B cell (primary cell): ENCODE measurements at regions not wholly inside any gene's neighbourhood (a gene's known extent, or its start where the extent isn't known, plus 50 kb on each side); places are given as distances from the start of the nearest gene placed in this dataset.

ENCODE experiments used
- ATAC-seq: fragments of 200-7000 bp; cut with Tn5 transposase; one replicate; pipeline ENCODE4 v1.10.0; 2021; ENCODE audit warnings: low read depth, mild to moderate bottlenecking, moderate number of reproducible peaks, moderate library complexity
- CTCF ChIA-PET: fragments of 350-600 bp; sonication (Branson Sonifier 250); formaldehyde crosslinking; loops from one replicate; lab custom pipeline; 2021; ENCODE audit warnings: antibody characterized with exemption, inconsistent platforms; lab: Charles Lee
- POLR2A ChIA-PET: fragments of 350-600 bp; sonication (Branson Sonifier 250); formaldehyde crosslinking; loops from one replicate; lab custom pipeline; 2021; ENCODE audit warnings: antibody characterized with exemption; lab: Charles Lee
- DNase-seq: peaks from one replicate; pipeline ENCODE4 v3.0.0; 2013
- H2AFZ ChIP-seq: 2 replicates; pipeline ENCODE4 v1.6.1; 2012; ENCODE audit warnings: mild to moderate bottlenecking, low read depth, low read length; ENCODE audit not compliant: insufficient read depth, poor library complexity, severe bottlenecking
- H3K27ac ChIP-seq, 2 donors: 1 replicate in 1 of 2; 2 replicates in 1 of 2; pipeline ENCODE4 v1.5.1; 2012 to 2013; ENCODE audit warnings: low read length in 2 of 2, mild to moderate bottlenecking in 2 of 2, moderate library complexity in 1 of 2
- H3K27me3 ChIP-seq, 4 experiments: fragments of 200-600 bp in 1 of 4; sonication (generic) in 1 of 4; replicated peaks in 1 of 4; 1 replicate in 2 of 4; 2 replicates in 2 of 4; pipeline versions ENCODE4 v1.6.1 to v1.7.0; 2013 to 2016; ENCODE audit warnings: low read length in 3 of 4, mild to moderate bottlenecking in 2 of 4, mixed read lengths in 1 of 4, moderate library complexity in 1 of 4; ENCODE audit not compliant: insufficient read depth in 4 of 4, control insufficient read depth in 3 of 4; ENCODE audit errors: control extremely low read depth in 1 of 4
- H3K36me3 ChIP-seq, 2 experiments: replicated peaks in 1 of 2; 1 replicate in 1 of 2; 2 replicates in 1 of 2; pipeline versions ENCODE4 v1.6.1 to v1.7.1; 2013; ENCODE audit warnings: low read length in 1 of 2; ENCODE audit not compliant: insufficient read depth in 2 of 2, control insufficient read depth in 1 of 2; ENCODE audit errors: control extremely low read depth in 1 of 2, extremely low read depth in 1 of 2
- H3K4me1 ChIP-seq, 2 donors: fragments of 200-600 bp in 1 of 2; sonication (generic) in 1 of 2; 1 replicate in 1 of 2; 2 replicates in 1 of 2; pipeline versions ENCODE4 v1.5.1 to v1.6.1; 2013 to 2017; ENCODE audit warnings: low read length in 2 of 2; ENCODE audit not compliant: control insufficient read depth in 2 of 2, insufficient read depth in 2 of 2
- H3K4me2 ChIP-seq: replicated peaks from 2 replicates; pipeline ENCODE3; 2012; ENCODE audit warnings: mild to moderate bottlenecking, low read depth, low read length; ENCODE audit not compliant: poor library complexity, severe bottlenecking
- H3K4me3 ChIP-seq, 5 experiments: fragments of 200-600 bp in 1 of 5; sonication (generic) in 1 of 5; 1 replicate in 3 of 5; 2 replicates in 2 of 5; pipeline versions ENCODE4 v1.5.1 to v1.7.0; 2011 to 2016; ENCODE audit warnings: low read length in 4 of 5, mild to moderate bottlenecking in 4 of 5, low read depth in 2 of 5, control low read depth in 1 of 5, moderate library complexity in 1 of 5; ENCODE audit not compliant: insufficient read depth in 1 of 5; ENCODE audit errors: control extremely low read depth in 1 of 5, extremely low read depth in 1 of 5
- H3K79me2 ChIP-seq: fragments of 200-600 bp; sonication (generic); one replicate; pipeline ENCODE4 v1.6.0; 2016; ENCODE audit warnings: low read length; ENCODE audit not compliant: control insufficient read depth, insufficient read depth
- H3K9ac ChIP-seq: fragments of 200-600 bp; sonication (generic); 2 replicates; pipeline ENCODE4 v1.6.1; 2017; ENCODE audit warnings: mild to moderate bottlenecking, low read length, moderate library complexity
- H3K9me3 ChIP-seq, 3 donors: one replicate each; pipeline versions ENCODE4 v1.6.1 to v1.7.1; 2013; ENCODE audit warnings: low read length in 2 of 3; ENCODE audit not compliant: control insufficient read depth in 2 of 3, insufficient read depth in 1 of 3; ENCODE audit errors: control extremely low read depth in 1 of 3
- H4K20me1 ChIP-seq: 2 replicates; pipeline ENCODE4 v1.6.0; 2012; ENCODE audit warnings: mild to moderate bottlenecking, low read length; ENCODE audit not compliant: insufficient read depth, control insufficient read depth, poor library complexity, severe bottlenecking
- H3K27ac Mint-ChIP-seq: one replicate; pipeline ENCODE4 v1.8.0; 2021; ENCODE audit warnings: mixed read lengths
- H3K27me3 Mint-ChIP-seq: one replicate; pipeline ENCODE4 v1.8.0; 2021; ENCODE audit warnings: mixed read lengths
- H3K4me1 Mint-ChIP-seq: one replicate; pipeline ENCODE4 v1.8.0; 2021; ENCODE audit warnings: mixed read lengths
- H3K4me3 Mint-ChIP-seq: one replicate; pipeline ENCODE4 v1.8.0; 2021; ENCODE audit warnings: mixed read lengths
- H3K9me3 Mint-ChIP-seq: one replicate; pipeline ENCODE4 v1.8.0; 2022; ENCODE audit warnings: mixed read lengths; ENCODE audit not compliant: insufficient read depth
- EZH2 ChIP-seq: IDR thresholded peaks from 2 replicates; pipeline ENCODE4 v1.6.1; 2012; ENCODE audit warnings: borderline replicate concordance, low read depth, mild to moderate bottlenecking, moderate library complexity, low read length; ENCODE audit not compliant: insufficient read depth, poor library complexity, severe bottlenecking
- WGBS: methylation state at CpG from one replicate; pipeline ENCODE4 v1.1.5; 2013; ENCODE audit warnings: missing lambda C conversion rate; ENCODE audit not compliant: insufficient coverage; 5-methylcytosine and 5-hydroxymethylcytosine counted together
- intact Hi-C: fragments of 100-400 bp; cut with micrococcal nuclease; formaldehyde crosslinking; loops from one replicate; pipeline ENCODE4 v1.10.0; 2022
- TF ChIP-seq, protein P1 (sequence below): fragments of 200-600 bp; IDR thresholded peaks from one replicate; pipeline ENCODE4 v1.8.0; 2022; ENCODE audit warnings: antibody characterized with exemption, mild to moderate bottlenecking

DNA sequence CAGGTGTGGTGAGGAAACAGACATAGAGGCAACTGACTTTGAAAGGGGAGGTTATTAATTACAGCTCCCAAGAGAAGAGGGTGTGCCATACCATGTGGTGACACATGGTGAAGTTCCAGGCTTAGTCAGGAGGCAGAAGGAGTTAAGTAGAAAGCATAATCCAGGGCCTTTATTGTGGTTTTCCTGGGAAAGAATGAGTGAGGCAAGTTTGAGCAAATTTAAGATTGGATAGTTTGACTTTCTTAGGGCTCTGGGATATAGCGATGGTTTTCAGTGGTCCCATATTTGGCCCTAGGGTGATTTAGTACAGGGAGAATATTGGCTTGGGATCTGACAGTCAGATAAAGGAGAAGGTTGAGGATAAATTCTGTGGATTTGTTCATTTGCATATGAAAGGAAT lies 495.9 kb upstream of the FSTL5 start:
- ATAC-seq: no peak
- no peak for TF ChIP-seq EZH2
- TF ChIP-seq, protein P1, sequence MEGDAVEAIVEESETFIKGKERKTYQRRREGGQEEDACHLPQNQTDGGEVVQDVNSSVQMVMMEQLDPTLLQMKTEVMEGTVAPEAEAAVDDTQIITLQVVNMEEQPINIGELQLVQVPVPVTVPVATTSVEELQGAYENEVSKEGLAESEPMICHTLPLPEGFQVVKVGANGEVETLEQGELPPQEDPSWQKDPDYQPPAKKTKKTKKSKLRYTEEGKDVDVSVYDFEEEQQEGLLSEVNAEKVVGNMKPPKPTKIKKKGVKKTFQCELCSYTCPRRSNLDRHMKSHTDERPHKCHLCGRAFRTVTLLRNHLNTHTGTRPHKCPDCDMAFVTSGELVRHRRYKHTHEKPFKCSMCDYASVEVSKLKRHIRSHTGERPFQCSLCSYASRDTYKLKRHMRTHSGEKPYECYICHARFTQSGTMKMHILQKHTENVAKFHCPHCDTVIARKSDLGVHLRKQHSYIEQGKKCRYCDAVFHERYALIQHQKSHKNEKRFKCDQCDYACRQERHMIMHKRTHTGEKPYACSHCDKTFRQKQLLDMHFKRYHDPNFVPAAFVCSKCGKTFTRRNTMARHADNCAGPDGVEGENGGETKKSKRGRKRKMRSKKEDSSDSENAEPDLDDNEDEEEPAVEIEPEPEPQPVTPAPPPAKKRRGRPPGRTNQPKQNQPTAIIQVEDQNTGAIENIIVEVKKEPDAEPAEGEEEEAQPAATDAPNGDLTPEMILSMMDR: no peak
- no peak for DNase-seq
- Histone ChIP-seq H3K4me2 (no peak overlapping the region), H2AFZ (no peak overlapping the region), H3K4me3 (no peak overlapping the region), H3K27ac (no peak overlapping the region), H4K20me1 (no peaks in the 10 kb centered on the region), H3K4me1 (no peaks in the 10 kb centered on the region), H3K9ac (no peak overlapping the region), H3K79me2 (no peaks in the 10 kb centered on the region), H3K36me3 (no peaks in the 10 kb centered on the region), H3K27me3 (no peaks in the 10 kb centered on the region), H3K9me3 (no peaks in the 10 kb centered on the region)
- no peaks in the 10 kb centered on the region for H3K9me3 Mint-ChIP-seq
- H3K27me3 Mint-ChIP-seq: no peaks in the 10 kb centered on the region
- H3K4me3 Mint-ChIP-seq: no peak overlapping the region
- intact Hi-C loops: no loop called here
- no peaks in the 10 kb centered on the region for H3K4me1 Mint-ChIP-seq
- no peak overlapping the region for H3K27ac Mint-ChIP-seq
- CTCF ChIA-PET: no interaction called here
- POLR2A ChIA-PET: no interaction called here
- 93% methylated on average over 1 of the region's 1 CpG for WGBS

DNA sequence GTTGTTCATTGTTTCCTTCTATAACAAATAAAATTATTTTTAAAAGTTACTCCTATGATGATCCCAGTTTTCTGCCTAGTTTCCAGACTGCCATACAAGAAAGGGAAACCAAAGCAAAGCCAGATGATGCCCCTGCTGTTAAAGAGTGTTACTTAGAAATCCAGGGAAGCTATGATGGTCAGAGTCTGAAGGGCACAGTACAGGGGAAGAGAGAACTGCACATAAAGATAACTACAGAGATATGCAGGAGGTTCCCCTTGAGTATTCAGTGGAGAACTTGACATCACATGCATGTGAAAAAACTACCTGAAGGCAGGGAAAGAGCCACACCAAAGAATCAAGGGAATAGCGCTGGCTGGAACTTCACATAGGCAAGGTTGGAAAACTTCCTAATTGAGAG lies 494.2 kb upstream of the FSTL5 start:
- no peaks in the 10 kb centered on the region for H3K9me3 ChIP-seq
- no peaks in the 10 kb centered on the region for H3K4me1 ChIP-seq
- WGBS: 100% methylated on average over 1 of the region's 1 CpG
- Mint-ChIP-seq H3K4me3 (no peak overlapping the region), H3K9me3 (no peaks in the 10 kb centered on the region), H3K27me3 (no peaks in the 10 kb centered on the region), H3K4me1 (no peaks in the 10 kb centered on the region), H3K27ac (no peak overlapping the region)
- no peaks in the 10 kb centered on the region for H3K27me3 ChIP-seq
- H3K4me3 ChIP-seq: no peak overlapping the region
- no peak overlapping the region for H3K27ac ChIP-seq
- DNase-seq: no peak
- H2AFZ ChIP-seq: no peak overlapping the region
- H4K20me1 ChIP-seq: no peaks in the 10 kb centered on the region
- intact Hi-C loops: no loop called here
- no peak for TF ChIP-seq EZH2
- TF ChIP-seq, protein P1: no peak
- ChIA-PET POLR2A (no interaction called here), CTCF (no interaction called here)
- no peak overlapping the region for H3K9ac ChIP-seq
- no peak overlapping the region for H3K4me2 ChIP-seq
- ATAC-seq: no peak
- no peaks in the 10 kb centered on the region for H3K79me2 ChIP-seq
- no peaks in the 10 kb centered on the region for H3K36me3 ChIP-seq
